GM23338 (cell line): ENCODE measurements at regions not wholly inside any gene's neighbourhood (a gene's known extent, or its start where the extent isn't known, plus 50 kb on each side); places are given as distances from the start of the nearest gene placed in this dataset.

Source experiments
- CREB1 ChIP-seq: fragments of 250-450 bp; sonication (Bioruptor Pico); IDR thresholded peaks from 2 replicates; pipeline ENCODE4 v1.5.0; 2020; ENCODE audit warnings: low read depth, mild to moderate bottlenecking, moderate library complexity
- EZH2 ChIP-seq: fragments of 200-600 bp; sonication (generic); IDR thresholded peaks from one replicate; pipeline ENCODE4 v1.8.0; 2017; ENCODE audit warnings: antibody characterized with exemption, mild to moderate bottlenecking, low read depth; ENCODE audit not compliant: unreplicated experiment
- EZH2phosphoT487 ChIP-seq: fragments of 200-600 bp; sonication (generic); IDR thresholded peaks from one replicate; pipeline ENCODE4 v1.8.1; 2018; ENCODE audit warnings: antibody characterized with exemption; ENCODE audit not compliant: unreplicated experiment
- JUNB ChIP-seq: IDR thresholded peaks from one replicate; pipeline ENCODE4 v1.6.1; 2016; ENCODE audit warnings: antibody characterized with exemption; ENCODE audit not compliant: unreplicated experiment
- NANOG ChIP-seq: IDR thresholded peaks from 2 replicates; pipeline ENCODE4 v1.6.1; 2016; ENCODE audit warnings: antibody characterized with exemption, borderline replicate concordance
- POLR2AphosphoS5 ChIP-seq: IDR thresholded peaks from 2 replicates; pipeline ENCODE4 v1.6.1; 2016; ENCODE audit warnings: antibody characterized with exemption, low read depth
- REST ChIP-seq: IDR thresholded peaks from one replicate; pipeline ENCODE4 v1.6.1; 2018; ENCODE audit warnings: antibody characterized with exemption; ENCODE audit not compliant: unreplicated experiment
- STAT1 ChIP-seq: IDR thresholded peaks from one replicate; pipeline ENCODE4 v1.6.1; 2016; ENCODE audit warnings: antibody characterized with exemption; ENCODE audit not compliant: unreplicated experiment
- ZNF114 ChIP-seq: fragments of 250-450 bp; sonication (Bioruptor Pico); IDR thresholded peaks from 2 replicates; pipeline ENCODE4 v1.5.0; 2020; ENCODE audit warnings: mild to moderate bottlenecking, moderate library complexity
- ZNF331 ChIP-seq: fragments of 250-450 bp; sonication (Bioruptor Pico); IDR thresholded peaks from 2 replicates; pipeline ENCODE4 v1.5.0; 2020; ENCODE audit warnings: low read depth, mild to moderate bottlenecking, moderate library complexity
- TF ChIP-seq, protein P1 (sequence below), 2 experiments: fragments of 200-600 bp in 1 of 2; sonication (generic) in 1 of 2; conservative IDR thresholded peaks; 2 replicates each; pipeline versions ENCODE4 v1.5.1 to v1.6.1; 2016 to 2017; ENCODE audit warnings: antibody characterized with exemption in 2 of 2, low read depth in 2 of 2, mild to moderate bottlenecking in 2 of 2, moderate library complexity in 1 of 2
- TF ChIP-seq, protein P2 (sequence below): fragments of 250-450 bp; sonication (Bioruptor Pico); IDR thresholded peaks from 2 replicates; pipeline ENCODE4 v1.5.0; 2020; ENCODE audit warnings: mild to moderate bottlenecking, moderate library complexity

DNA sequence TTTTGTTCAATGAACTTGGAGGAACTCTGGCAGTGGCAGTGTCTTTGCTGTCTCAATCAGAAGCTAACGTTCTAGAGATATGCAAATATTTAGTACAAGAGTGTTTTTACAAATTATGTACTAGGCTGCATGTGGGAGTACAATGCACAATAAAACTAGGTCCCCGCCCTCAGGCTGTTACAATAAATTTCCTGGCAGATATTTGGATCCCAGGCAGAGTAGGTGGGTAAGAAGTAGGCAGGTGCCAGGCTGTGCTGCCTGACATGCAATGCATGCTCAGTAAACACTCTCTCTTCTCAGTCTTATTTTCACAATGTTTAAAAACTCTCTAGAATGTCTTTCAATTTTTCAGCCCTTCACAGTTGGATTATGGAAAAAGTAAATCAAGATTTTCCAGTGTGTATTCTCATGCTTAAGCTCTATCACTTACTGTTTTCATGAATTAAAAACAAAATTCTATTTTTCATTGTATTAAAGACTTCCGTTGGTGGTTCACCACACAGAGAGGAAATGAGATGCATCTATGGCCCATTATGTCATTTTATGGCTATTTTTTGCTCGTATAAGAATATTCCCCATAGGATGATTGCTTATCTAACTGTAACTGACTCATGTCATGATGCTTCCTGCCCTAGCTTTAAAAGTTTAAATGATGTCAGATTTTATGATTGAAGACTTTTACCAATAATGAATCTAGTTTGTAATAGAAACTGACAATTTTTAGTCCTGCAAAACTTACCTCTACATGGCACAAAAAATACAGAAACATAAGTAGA is 346.1 kb downstream of the RND3 start:
- TF ChIP-seq POLR2AphosphoS5 = no peak
- TF ChIP-seq, protein P1, sequence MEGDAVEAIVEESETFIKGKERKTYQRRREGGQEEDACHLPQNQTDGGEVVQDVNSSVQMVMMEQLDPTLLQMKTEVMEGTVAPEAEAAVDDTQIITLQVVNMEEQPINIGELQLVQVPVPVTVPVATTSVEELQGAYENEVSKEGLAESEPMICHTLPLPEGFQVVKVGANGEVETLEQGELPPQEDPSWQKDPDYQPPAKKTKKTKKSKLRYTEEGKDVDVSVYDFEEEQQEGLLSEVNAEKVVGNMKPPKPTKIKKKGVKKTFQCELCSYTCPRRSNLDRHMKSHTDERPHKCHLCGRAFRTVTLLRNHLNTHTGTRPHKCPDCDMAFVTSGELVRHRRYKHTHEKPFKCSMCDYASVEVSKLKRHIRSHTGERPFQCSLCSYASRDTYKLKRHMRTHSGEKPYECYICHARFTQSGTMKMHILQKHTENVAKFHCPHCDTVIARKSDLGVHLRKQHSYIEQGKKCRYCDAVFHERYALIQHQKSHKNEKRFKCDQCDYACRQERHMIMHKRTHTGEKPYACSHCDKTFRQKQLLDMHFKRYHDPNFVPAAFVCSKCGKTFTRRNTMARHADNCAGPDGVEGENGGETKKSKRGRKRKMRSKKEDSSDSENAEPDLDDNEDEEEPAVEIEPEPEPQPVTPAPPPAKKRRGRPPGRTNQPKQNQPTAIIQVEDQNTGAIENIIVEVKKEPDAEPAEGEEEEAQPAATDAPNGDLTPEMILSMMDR (conservative IDR thresholded peaks at IDR 0.05; ENCODE audit: low read depth in 2 of 2) = no peak
- TF ChIP-seq NANOG = no peak
- TF ChIP-seq, protein P2, sequence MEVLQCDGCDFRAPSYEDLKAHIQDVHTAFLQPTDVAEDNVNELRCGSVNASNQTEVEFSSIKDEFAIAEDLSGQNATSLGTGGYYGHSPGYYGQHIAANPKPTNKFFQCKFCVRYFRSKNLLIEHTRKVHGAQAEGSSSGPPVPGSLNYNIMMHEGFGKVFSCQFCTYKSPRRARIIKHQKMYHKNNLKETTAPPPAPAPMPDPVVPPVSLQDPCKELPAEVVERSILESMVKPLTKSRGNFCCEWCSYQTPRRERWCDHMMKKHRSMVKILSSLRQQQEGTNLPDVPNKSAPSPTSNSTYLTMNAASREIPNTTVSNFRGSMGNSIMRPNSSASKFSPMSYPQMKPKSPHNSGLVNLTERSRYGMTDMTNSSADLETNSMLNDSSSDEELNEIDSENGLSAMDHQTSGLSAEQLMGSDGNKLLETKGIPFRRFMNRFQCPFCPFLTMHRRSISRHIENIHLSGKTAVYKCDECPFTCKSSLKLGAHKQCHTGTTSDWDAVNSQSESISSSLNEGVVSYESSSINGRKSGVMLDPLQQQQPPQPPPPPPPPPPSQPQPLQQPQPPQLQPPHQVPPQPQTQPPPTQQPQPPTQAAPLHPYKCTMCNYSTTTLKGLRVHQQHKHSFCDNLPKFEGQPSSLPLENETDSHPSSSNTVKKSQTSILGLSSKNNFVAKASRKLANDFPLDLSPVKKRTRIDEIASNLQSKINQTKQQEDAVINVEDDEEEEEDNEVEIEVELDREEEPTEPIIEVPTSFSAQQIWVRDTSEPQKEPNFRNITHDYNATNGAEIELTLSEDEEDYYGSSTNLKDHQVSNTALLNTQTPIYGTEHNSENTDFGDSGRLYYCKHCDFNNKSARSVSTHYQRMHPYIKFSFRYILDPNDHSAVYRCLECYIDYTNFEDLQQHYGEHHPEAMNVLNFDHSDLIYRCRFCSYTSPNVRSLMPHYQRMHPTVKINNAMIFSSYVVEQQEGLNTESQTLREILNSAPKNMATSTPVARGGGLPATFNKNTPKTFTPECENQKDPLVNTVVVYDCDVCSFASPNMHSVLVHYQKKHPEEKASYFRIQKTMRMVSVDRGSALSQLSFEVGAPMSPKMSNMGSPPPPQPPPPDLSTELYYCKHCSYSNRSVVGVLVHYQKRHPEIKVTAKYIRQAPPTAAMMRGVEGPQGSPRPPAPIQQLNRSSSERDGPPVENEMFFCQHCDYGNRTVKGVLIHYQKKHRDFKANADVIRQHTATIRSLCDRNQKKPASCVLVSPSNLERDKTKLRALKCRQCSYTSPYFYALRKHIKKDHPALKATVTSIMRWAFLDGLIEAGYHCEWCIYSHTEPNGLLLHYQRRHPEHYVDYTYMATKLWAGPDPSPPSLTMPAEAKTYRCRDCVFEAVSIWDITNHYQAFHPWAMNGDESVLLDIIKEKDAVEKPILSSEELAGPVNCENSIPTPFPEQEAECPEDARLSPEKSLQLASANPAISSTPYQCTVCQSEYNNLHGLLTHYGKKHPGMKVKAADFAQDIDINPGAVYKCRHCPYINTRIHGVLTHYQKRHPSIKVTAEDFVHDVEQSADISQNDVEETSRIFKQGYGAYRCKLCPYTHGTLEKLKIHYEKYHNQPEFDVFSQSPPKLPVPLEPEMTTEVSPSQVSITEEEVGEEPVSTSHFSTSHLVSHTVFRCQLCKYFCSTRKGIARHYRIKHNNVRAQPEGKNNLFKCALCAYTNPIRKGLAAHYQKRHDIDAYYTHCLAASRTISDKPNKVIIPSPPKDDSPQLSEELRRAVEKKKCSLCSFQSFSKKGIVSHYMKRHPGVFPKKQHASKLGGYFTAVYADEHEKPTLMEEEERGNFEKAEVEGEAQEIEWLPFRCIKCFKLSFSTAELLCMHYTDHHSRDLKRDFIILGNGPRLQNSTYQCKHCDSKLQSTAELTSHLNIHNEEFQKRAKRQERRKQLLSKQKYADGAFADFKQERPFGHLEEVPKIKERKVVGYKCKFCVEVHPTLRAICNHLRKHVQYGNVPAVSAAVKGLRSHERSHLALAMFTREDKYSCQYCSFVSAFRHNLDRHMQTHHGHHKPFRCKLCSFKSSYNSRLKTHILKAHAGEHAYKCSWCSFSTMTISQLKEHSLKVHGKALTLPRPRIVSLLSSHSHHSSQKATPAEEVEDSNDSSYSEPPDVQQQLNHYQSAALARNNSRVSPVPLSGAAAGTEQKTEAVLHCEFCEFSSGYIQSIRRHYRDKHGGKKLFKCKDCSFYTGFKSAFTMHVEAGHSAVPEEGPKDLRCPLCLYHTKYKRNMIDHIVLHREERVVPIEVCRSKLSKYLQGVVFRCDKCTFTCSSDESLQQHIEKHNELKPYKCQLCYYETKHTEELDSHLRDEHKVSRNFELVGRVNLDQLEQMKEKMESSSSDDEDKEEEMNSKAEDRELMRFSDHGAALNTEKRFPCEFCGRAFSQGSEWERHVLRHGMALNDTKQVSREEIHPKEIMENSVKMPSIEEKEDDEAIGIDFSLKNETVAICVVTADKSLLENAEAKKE (CRISPR knock-in tag) = no peak
- no peak for TF ChIP-seq EZH2
- no peak for TF ChIP-seq JUNB
- no peak for TF ChIP-seq ZNF331 (CRISPR knock-in tag)
- TF ChIP-seq ZNF114 (CRISPR knock-in tag) = no peak
- no peak for TF ChIP-seq EZH2phosphoT487
- TF ChIP-seq REST = no peak
- no peak for TF ChIP-seq STAT1
- TF ChIP-seq CREB1 = no peak
